ENCODE measurements at regions not wholly inside any gene's neighbourhood (a gene's known extent, or its start where the extent isn't known, plus 50 kb on each side); places are given as distances from the start of the nearest gene placed in this dataset.

- H4K20me1 ChIP-seq (replicated peaks; ENCODE audit: control insufficient read depth, extremely low read depth, insufficient read depth, low read length), result no peaks in the 10 kb centered on the region
- CTCF ChIA-PET, result no interaction called here
- H2AFZ ChIP-seq (ENCODE audit: low read depth, low read length), result no peak overlapping the region
- no peak overlapping the region for H3K9ac ChIP-seq (replicated peaks; ENCODE audit: extremely low read depth, insufficient read depth, low read length)
- POLR2A ChIA-PET, result no interaction called here
- no peak for TF ChIP-seq JUN (IDR thresholded peaks at IDR 0.05; ENCODE audit: borderline replicate concordance, insufficient read depth, insufficient read length, low read depth)
- no peak overlapping the region for H3K4me2 ChIP-seq (ENCODE audit: insufficient read depth, low read length)
- no peaks in the 10 kb centered on the region for H3K9me1 ChIP-seq (replicated peaks; ENCODE audit: control insufficient read depth, extremely low read depth, insufficient read depth, low read length)
- dilution Hi-C loops (cut with MboI; ENCODE audit: extremely low pct_ligation_motif_present, low sequenced_read_pairs) (no loop called here), intact Hi-C loops (cut with micrococcal nuclease) (no loop called here)
- H3K9me3 ChIP-seq (replicated peaks; ENCODE audit: control insufficient read depth, insufficient read depth, low read length), result no peaks in the 10 kb centered on the region
- no peaks in the 10 kb centered on the region for H3K36me3 ChIP-seq (ENCODE audit: control insufficient read depth in 2 of 2, extremely low read depth in 1 of 2, insufficient read depth in 2 of 2, low read length in 2 of 2)
- FAIRE-seq (no peak), DNase-seq (ENCODE audit: low read depth, low spot score) (no peak)
- H3K27ac ChIP-seq (ENCODE audit: insufficient read depth, low read depth, low read length), result no peak overlapping the region
- BruUV-seq (replicated peaks), result no TSS peak
- H3K27me3 ChIP-seq (ENCODE audit: control insufficient read depth in 2 of 2, insufficient read depth in 2 of 2, low read length in 2 of 2), result no peaks in the 10 kb centered on the region
- H3K79me2 ChIP-seq (ENCODE audit: control insufficient read depth, insufficient read depth, low read length), result no peaks in the 10 kb centered on the region
- no peaks in the 10 kb centered on the region for H3K4me1 ChIP-seq (ENCODE audit: control insufficient read depth, extremely low read depth, insufficient read depth, low read length)
- no peak overlapping the region for H3K4me3 ChIP-seq (replicated peaks in 1 of 3; ENCODE audit: insufficient read depth in 1 of 3, low read depth in 1 of 3, low read length in 3 of 3)
Observed at GRCh38 chr2:193985272-193985671, 1671.8 kb upstream of the SLC39A10 start.

GRCh38 chr2:193980599-193980998, 1676.4 kb upstream of the SLC39A10 start:
- Histone ChIP-seq H3K27ac (ENCODE audit: insufficient read depth, low read depth, low read length) (no peak overlapping the region), H3K4me2 (ENCODE audit: insufficient read depth, low read length) (no peak overlapping the region), H3K79me2 (ENCODE audit: control insufficient read depth, insufficient read depth, low read length) (no peaks in the 10 kb centered on the region), H3K36me3 (ENCODE audit: control insufficient read depth in 2 of 2, extremely low read depth in 1 of 2, insufficient read depth in 2 of 2, low read length in 2 of 2) (no peaks in the 10 kb centered on the region), H3K4me3 (replicated peaks in 1 of 3; ENCODE audit: insufficient read depth in 1 of 3, low read depth in 1 of 3, low read length in 3 of 3) (no peak overlapping the region), H3K27me3 (ENCODE audit: control insufficient read depth in 2 of 2, insufficient read depth in 2 of 2, low read length in 2 of 2) (no peaks in the 10 kb centered on the region), H3K4me1 (ENCODE audit: control insufficient read depth, extremely low read depth, insufficient read depth, low read length) (no peaks in the 10 kb centered on the region), H3K9me1 (replicated peaks; ENCODE audit: control insufficient read depth, extremely low read depth, insufficient read depth, low read length) (no peaks in the 10 kb centered on the region), H3K9ac (replicated peaks; ENCODE audit: extremely low read depth, insufficient read depth, low read length) (no peak overlapping the region), H2AFZ (ENCODE audit: low read depth, low read length) (no peak overlapping the region), H4K20me1 (replicated peaks; ENCODE audit: control insufficient read depth, extremely low read depth, insufficient read depth, low read length) (no peaks in the 10 kb centered on the region), H3K9me3 (replicated peaks; ENCODE audit: control insufficient read depth, insufficient read depth, low read length) (no peaks in the 10 kb centered on the region)
- DNase-seq (ENCODE audit: low read depth, low spot score), result no peak
- dilution Hi-C loops (cut with MboI; ENCODE audit: extremely low pct_ligation_motif_present, low sequenced_read_pairs), result no loop called here
- POLR2A ChIA-PET, result no interaction called here
- intact Hi-C loops (cut with micrococcal nuclease), result no loop called here
- no peak for TF ChIP-seq JUN (IDR thresholded peaks at IDR 0.05; ENCODE audit: borderline replicate concordance, insufficient read depth, insufficient read length, low read depth)
- BruUV-seq (replicated peaks), result no TSS peak
- CTCF ChIA-PET, result no interaction called here
- FAIRE-seq, result no peak

Measured in endothelial cell of umbilical vein (primary cell).